NCI-H1105 (cell line): ENCODE measurements at regions not wholly inside any gene's neighbourhood (a gene's known extent, or its start where the extent isn't known, plus 50 kb on each side); places are given as distances from the start of the nearest gene placed in this dataset.

Experiments used
- DNase-seq: peaks from one replicate; lab custom pipeline; 2025; lab: John Stamatoyannopoulos, UW

DNA sequence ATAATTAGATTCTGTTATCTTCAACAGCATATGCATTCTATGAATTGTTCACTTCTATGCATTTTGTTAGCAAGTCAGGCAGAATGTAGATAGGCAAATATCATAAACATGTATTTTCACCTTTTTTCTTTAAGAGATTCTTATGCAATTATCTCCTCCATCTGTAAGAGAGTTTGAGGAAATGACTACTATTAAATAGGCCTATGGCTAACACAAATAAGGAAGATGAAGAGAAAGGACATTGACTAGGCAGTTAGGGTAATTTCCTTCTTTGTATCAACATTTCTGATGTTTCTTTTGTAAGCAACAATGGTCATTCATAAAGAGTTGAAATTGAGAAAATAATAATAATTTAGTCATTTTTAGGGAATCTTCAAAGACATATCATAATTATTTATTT lies 145.2 kb upstream of the CDH12 start:
- DNase-seq: no peak

DNA sequence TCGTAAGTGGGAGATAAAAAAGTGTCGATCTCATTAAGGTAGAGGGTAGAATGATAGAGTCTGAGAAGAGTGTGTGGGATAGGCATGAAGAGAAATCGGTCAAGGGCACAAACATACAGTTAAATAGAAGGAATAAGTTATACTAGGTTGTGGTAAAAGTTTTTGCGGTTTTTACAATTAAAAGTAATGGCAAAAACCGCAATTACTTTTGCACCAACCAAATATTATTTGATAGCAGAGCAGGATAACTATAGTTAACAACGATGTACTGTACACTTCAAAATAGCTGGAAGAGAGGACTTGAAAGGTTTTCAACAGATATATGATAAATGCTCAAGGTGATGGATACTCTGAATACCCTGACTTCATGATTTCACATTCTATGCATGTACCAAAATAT lies 135.8 kb upstream of the CDH12 start:
- DNase-seq: no peak

DNA sequence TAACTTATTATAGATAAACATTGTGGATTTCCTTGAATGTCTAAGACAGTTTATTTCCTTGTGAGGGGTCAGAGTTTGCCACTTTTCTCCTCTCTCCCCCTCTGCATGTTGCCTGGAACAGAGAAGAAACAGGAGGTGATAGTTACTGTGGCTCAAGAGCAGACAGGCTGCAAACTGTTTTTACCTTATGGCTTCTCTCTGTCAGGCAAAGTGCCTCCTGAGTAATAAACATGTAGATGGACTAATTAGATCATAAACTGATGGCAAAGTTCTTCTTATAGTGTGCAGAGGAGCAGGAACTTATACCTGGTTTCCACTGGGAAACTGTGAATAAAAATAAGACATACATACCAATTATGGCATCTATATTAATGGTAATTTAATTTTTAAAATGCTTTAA lies 133.1 kb upstream of the CDH12 start:
- DNase-seq: no peak

DNA sequence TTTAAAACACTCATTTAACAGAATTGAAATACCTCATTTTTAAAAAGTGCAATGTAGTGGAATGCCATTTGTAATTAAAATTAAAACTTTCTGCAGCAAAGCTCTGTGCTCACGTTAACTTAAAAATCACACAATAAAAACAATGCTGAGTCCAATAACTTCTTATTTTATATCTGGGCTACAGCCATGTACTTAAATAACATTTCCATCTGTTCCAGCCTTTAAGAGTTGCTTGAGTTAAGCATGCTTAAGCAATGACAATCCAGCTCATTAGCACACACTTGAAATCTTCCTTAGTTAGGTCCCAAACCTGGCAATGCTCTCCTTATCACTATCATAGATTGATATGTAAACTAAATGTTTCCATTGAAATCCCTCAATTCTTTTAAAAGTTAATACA lies 132.3 kb upstream of the CDH12 start:
- DNase-seq: no peak

DNA sequence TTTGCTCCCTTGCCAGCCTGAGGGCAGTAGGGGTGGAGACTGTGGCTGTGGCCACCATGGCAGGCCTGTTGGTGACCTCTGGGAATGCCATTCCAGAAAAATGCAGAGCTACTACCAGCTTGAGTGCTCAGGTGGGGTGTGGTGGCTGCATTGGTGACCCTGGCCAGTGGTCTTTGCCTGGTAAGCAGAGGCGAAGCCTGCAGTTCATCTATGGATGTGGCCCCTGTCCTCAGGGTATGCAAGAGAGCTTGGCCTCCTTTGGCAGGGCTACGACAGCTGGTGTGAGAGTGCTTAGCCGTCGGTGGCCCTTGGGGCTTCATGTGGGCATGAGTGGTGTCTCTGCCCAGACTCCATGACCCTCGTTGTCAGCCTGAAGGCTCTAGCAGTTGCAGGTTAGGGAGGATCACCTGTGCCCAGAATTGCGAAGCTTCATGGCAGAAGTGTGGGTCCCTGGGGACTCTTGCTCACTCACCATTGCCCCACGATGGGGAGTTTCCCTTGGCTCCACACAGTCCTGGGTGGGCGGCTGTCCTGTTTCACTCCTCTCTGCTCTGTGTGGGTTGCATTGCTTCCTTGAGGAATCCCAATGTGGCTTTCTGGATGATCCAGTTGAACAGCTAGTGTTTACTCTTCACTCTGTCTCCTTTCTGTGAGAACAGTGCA lies 117.9 kb upstream of the CDH12 start:
- no peak for DNase-seq

DNA sequence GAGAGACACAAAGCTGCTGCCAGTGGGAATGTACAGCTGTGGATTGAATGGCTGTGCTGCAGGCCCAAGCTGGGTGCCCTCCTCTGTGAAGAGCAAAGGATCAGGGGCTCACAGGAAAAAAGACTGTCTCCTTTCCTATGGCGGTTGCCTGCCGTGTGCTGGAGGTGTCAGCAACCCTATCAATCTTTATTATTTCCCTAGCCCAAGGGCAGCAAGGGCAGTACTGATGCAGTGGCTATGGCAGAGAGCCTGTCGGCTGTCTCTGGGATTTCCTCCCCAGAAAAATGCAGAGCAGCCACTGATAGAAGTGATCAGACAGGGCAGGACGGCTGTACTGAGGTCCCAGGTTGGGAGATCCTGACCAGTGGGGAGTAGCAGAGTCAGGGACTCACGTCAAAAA lies 117.3 kb upstream of the CDH12 start:
- DNase-seq: no peak

DNA sequence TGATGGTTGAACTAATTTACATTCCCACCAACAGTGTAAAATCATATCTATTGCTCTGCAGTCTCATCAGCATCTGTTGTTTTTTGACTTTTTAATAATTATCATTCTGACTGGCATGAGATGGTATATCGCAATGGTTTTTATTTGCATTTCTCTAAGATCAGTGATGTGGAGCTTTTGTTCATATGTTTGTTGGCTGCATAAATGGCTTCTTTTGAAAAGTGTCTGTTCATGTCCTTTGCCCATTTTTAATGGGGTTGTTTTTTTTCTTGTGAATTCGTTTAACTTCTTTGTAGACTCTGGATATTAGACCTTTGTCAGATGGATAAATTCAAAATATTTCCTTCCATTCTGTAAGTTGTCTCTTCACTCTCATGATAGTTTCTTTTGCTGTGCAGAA lies 115.2 kb upstream of the CDH12 start:
- DNase-seq: no peak

DNA sequence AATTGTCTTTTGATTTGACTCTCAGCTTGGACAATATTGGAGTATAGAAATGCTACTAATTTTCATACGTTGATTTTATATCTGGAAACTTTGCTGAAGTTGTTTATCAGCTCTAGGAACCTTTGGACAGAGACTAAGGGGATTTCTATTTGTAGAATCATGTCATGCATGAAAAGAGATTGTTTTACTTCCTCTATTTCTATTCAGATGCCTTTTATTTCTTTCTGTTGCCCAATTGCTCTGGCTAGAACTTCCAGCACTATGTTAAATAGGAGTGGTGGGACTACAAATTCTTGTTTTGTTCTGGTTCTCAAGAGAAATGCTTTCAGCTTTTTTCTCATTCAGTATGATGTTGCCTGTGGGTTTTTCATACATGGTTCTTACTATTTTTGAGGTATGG lies 112.8 kb upstream of the CDH12 start:
- DNase-seq: no peak

DNA sequence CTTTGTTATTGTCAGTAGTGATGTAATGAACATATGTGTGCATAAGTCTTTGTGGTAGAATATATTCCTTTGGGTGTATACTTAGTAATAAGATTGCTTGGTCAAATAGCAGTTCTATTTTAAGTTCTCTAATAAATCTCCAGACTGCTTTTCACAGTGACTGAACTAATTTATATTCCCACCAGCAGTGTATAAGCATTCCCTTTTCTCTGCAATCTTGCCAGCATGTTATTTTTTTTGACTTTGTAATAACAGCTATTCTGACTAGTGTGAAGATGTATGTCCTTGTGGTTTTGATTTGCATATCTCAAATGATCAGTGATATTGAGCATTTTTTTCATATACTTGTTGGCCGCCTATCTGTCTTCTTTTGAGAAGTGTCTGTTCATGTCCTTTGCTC lies 111.5 kb upstream of the CDH12 start:
- DNase-seq: no peak

DNA sequence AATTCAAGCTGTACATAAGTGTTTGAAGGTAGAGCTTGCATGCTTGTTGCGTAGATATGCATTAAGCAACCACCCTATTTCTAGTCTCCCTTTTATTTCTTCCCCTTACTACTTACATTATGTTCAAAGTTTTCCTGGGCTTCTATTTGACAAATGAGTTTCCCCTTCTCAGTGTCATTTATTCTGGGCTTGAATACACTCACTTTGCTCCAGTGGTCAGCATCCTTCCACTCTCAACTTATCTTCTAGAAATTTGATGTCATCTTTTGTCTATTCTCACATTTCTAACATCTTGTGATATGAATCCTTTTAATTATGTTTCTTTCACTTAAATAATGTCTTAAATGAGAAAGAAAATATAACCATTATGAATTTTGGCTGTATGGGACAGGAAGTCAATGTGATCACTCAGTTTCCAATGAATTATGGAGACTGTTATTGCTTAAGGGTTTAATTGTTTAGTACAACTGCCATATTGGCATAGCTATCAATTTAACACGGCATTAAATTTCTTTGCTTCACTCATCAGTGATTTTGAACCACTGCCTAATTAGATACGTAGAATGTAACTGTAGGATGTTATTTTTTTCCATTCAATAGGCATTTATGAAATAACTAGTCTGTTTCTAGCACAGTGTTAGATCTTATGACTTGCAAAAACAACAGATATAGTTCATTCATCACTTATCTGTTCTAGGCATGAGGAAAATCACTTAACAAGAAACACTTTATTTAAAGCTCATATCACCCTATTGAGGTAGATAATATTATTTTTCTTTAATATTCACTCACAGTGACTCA lies 105.5 kb upstream of the CDH12 start:
- no peak for DNase-seq

DNA sequence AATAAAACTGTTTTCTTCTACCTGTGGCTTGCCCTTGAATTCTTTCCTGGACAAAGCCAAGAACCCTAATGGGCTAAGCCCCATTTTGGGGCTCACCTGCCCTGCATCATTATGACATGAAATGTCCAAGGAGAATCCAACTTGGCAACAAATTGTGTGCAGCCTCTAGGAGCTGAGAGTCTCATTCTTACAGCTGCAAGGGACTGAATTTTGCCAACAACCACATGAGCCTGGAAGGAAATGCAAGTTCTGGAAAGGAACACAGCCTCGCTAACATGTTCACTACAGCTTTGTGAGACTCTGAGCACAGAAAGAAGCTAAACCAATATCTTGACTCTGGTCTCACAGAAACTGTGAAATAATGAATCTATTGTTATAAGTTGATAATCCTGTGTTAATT lies 94.8 kb upstream of the CDH12 start:
- no peak for DNase-seq

DNA sequence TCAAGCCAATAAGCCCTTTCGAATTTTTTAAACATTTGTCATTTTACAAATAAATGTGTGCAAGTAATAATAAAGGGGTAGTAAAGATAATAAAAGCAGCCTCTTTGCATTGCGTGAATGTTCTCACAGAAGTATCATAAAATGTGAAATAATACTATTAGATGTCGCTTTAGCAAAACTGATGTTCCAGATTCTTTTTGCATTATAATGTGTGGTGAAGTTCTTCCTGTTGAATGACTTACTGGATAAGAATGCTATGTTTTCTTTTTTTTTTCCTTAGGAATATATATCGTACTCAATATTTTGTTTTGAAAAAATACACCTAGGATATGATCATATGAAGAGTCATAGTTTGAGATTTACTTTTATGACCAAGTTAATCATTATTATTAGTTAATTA lies 85.2 kb upstream of the CDH12 start:
- DNase-seq: no peak

DNA sequence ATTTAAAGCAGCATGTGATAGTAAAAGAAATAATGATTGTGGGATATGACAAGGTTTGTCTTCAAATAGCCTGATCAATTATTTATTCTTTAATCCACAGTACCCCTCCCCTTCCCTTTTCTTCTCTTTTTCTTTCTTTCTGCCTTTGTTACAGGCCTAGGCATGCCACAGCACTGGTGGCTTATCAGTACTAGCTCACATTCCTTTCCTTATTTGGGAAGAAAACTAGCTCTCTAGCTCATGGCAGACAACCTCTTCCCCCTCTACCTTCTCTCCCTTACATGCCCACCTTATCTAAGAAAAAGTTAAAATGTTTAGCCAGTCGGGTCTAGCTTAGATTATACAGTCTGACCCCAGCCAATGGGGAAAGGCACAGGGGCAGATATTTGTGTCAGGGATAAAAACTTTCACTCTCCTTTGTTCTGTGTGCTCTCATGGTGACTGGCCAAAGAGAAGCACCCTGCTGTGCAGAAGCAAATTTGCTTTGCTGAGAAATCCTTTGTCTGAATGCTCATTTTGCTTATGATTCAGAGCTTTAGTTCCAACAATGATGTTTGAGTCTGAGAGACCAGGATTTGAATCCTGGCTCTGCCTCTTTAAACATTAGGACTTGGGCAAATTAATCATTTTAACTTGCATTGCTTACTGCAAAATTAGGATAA lies 75.8 kb upstream of the CDH12 start:
- no peak for DNase-seq

DNA sequence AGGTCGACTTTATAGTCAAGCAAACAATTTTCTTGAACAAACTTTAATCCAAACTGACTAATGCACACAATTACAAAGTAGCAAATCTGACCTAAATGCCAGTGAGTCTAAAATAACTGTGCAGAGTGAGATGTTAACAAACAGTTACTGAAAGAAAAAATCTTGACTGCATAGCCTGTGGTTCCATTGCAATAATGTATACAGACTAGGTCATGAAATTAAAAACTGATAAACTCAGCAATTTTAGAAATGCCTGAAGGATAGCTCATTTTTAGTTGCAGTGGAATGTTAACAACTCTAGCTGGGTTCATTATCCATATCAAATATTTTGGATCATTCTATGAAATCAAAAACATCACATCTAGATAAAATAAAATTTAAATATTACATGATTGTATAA lies 73.4 kb upstream of the CDH12 start:
- no peak for DNase-seq

DNA sequence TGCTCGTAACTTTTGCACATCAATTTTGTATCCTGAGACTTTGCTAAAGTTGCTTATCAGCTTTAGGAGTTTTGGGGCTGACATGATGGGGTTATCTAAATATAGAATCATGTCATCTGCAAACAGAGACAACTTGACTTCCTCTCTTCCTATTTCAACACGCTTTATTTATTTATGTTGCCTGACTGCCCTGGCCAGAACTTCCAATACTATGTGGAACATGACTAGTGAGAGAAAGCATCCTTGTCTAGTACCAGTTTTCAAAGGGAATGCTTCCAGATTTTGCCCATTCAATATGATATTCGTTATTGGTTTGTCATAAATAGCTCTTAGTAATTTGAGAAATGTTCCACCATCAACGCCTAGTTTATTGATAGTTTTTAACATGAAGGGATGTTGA lies 65.4 kb upstream of the CDH12 start:
- DNase-seq: no peak

DNA sequence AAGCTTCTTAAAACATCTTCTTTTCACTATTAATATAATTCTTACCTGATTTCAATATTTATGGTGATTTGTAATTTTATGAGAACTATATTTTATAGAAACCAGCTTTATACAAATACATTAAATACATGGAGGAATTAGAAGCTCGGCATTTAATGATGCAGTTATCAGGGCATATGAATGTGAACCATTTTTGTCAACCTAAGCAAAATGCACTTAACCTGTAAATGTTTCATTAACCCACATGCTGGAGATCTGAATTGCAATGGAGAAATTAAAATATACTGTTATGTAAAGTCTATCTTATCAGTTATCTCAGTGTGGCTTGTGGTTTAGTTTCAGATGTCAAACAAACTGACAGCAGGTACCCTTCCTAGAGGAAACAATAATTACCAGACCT lies 63.2 kb upstream of the CDH12 start:
- no peak for DNase-seq

DNA sequence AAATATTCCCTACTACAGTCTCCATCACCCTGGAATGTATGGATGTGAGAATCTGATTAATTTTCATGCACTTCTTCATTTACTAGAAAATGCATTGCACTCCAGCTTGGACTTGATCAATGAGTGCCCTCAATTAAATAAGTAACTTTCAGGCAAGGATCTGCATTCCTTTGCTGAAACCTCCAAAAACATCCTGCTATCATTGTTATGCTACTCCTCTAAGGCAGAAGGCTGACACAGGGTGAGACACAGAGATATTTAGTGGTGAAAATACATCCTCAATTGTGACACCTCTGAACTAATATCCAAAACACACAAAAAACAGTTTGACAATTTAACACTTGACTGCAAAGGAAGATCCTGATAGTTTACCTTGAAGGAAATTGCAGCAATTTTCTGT lies 57.9 kb upstream of the CDH12 start:
- no peak for DNase-seq

DNA sequence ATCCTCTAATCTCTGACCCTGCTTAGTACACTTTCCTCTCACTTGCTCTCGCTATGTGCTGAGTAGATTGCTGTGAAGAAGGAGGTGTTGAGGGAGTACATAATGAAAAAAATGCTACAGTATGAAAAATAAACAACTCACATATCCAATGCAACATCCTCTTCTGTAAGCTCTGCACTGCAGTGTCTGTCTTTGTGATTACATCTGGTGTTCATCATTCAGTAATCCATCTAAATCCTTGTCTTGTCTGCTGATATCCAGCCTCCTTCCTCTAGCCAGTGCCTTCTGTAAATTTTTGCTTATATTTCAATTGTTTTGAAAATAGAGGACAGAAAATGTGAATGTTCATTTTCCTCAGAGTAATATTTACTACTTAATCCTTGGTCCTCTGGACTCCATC lies 57.4 kb upstream of the CDH12 start:
- no peak for DNase-seq

DNA sequence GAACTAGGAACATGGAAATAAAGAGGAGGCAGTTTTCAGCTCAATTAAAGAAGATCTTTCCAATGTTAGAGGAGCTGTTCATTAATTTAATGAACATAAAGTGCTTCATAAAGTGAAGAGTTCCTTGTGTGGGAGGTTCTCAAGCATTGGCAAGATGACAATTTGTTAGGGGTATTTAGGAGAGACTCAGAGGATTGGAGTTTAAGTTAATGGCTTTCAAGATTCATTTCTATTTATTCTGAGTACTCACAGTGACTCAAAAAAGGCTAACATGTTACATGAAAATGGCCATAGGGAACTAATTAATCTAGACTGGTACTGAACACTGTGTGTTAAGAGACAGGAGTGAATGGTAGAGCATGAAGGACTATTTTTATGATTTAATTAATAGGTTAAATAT lies 55.4 kb upstream of the CDH12 start:
- peak; percentile 47 for DNase-seq

DNA sequence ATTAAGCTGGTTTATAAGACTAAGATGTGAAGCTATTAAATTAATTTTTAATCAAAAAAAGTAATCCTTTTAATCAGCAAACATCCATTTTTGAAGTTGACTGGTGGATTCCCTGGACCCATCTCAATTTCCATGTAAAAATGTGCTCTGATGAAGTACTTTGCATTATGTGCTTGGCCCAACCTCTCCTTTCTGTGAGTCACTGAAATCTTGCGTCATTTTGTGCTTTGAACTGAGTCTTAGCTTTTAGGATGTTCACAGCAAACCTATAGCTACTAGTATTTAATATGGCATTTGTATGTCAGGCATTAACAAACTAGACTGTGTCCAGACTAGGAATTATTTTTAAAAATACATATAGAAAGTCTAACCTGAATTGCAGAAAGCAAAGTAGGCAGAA lies 55.0 kb upstream of the CDH12 start:
- DNase-seq: no peak
